Suppressor macrophage treated with lipopolysaccharide for 1 hour (primary cell): ENCODE measurements at regions not wholly inside any gene's neighbourhood (a gene's known extent, or its start where the extent isn't known, plus 50 kb on each side); places are given as distances from the start of the nearest gene placed in this dataset.
"Not testable (repeated sequence)": the region's sequence is repeated elsewhere in the genome, so short reads cannot be mapped to it uniquely, and the experiment has no call there.

ENCODE experiments used
- DNase-seq, 3 donors: peaks; one replicate each; pipeline ENCODE4 v3.0.0-alpha.2; 2020 to 2022

DNA sequence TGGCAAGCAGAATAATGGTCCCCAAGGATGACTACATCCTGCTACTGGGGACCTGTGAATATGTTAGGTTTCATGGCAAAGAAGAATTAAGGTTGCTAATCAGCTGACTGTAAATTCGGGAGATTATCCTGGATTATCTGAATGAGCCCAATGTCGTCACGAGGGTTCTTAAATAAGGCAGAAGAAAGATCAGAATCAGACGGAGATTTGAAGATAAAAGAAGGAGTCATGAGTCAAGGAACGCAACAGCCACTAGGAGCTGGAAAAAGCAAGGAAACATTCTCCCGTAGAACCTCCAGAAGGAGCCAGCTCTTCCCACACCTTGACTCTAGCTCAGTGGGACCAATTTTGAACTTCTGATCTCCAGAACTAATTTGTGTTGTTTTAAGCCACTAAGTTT, 82.9 kb upstream of the APBB1IP start:
- no peak for DNase-seq

DNA sequence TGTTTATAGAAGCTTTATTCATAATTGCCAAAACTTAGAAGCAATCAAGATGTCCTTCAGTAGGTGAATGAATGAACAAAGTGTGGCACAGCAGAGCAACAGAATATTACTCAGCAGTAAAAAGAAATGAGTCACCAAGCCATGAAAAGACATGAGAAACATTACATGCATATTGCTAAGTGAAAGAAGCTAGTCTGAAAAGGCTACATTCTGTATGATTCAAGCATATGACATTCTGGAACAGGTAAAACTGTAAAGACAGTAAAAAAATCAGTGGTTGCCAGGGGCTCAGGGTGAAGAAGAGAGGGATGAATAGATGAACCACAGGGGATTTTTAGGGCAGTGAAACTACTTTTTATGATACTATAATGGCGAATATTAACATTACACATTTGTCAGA, 80.9 kb upstream of the APBB1IP start:
- DNase-seq, result peak in 2 of 3 donors; percentile 31 to 44

DNA sequence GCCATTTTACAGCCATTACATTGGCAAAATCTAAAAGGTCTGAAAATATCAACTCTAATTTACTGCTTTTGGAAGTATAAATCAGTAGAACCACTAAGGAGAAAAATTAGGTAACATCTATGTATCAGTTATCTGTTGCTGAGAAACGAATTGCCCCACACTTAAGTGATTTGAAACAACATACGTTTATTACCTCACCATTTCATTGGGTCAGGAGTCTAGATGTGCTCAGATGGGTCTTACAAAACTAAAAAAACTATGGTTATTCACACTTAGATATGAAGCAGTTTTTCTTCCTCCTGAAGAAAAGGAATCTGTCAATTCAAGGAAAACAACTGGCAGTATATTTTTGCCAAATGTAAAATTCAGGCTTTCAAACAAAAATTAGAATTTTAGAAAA, 80.1 kb upstream of the APBB1IP start:
- DNase-seq, result peak in 1 of 3 donors; percentile 16

DNA sequence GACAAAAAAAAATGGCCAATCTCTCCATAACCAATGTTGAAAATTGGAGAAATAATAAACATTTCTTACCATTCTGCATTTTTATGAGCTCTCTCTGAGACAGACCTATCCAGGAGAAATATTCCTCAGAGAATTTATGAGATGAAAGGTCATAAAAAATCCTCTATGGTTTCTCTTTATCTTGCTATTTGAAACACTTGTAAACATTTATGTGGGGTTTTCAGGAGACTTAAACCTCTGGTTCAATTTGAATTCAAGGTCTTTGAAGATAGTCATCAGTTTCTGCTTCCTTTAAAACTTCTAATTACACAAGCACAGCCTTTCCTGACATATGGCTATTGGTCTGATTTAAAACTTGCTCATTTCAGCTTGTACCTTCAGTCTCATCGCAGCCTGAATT, 78.5 kb upstream of the APBB1IP start:
- peak in 2 of 3 donors; percentile 12 to 24 for DNase-seq

DNA sequence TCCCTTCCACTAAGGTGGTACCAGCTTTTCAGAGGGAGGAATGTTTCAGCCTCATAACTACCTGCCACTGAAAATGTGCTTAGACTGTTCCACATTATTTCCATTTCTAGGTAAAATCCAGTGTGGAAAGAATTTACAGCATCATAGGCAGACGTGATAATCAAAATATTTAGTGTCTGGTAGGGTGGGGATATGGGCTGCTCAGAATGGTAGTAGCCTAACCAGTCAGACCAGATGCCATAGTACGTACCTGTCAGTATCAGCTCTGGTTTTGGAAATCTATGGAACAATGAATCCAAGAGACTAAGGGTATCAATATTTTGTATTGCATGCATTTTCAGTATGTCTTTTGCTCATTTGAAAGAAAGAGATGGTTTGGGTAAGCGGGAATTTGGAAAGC, 76.8 kb upstream of the APBB1IP start:
- DNase-seq, result no peak

DNA sequence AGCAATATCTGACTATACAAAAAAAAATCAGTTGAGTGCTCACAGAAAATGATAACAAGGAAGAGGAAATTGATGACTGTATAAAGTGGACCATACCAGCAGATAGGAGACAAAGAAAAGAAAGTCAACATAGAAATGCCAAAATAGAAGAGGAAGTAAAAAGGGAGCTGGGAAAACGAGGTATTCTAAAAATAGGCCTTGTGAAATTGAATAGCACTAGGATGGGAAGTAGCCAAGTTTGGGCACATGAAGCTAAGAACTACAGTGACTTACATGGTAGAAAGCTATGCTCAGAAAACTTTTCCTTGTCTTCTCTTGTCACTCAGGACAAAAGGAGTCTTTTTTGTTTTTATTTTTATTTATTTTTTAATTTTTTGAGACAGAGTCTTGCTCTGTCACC, 76.2 kb upstream of the APBB1IP start:
- DNase-seq, result peak; percentile 37 to 64 (median 57)

DNA sequence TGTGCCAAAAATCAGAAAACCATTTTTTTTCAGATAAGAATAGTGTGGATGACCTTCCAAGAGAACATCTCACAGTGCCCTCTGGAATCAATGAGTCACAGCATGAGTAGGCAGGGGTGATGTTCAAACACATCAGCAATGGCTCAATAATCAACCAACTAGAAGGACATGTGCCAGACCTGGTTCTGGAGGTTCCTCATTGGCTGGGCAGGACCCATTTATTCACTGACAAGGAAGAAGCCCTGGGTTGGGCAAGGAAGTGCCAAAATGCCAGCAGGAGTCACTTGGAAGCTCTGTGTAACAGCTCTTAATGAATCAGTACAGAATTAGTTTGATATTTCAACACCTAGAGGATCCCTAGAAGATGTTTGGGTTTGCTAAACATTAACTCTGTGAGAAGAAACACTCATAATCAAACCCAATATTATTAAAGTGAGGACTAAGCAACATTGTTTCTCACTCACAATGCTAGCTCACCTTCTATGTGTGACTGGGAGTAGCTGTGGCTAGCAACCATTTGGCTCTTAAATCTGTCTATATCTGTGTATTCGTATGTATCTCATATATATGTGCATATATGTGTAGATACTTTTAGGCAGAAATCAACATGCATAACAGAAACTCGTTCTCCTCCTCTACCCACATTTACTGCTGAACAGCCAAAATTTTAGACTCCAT, 72.3 kb upstream of the APBB1IP start:
- peak; percentile 74 to 90 (median 89) for DNase-seq

DNA sequence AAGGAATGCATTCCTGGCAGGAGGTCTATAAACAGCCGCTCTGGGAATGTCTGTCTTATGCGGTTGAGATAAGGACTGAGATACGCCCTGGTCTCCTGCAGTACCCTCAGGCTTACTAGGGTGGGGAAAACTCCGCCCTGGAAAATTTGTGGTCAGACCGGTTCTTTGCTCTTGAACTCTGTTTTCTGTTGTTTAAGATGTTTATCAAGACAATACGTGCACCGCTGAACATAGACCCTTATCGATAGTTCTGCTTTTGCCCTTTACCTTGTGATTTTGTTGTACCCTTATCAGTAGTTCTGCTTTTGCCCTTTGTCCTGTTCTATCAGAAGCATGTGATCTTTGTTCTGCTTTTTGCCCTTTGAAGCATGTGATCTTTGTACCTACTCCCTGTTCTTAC, 71.1 kb upstream of the APBB1IP start:
- DNase-seq, result not testable (repeated sequence)

DNA sequence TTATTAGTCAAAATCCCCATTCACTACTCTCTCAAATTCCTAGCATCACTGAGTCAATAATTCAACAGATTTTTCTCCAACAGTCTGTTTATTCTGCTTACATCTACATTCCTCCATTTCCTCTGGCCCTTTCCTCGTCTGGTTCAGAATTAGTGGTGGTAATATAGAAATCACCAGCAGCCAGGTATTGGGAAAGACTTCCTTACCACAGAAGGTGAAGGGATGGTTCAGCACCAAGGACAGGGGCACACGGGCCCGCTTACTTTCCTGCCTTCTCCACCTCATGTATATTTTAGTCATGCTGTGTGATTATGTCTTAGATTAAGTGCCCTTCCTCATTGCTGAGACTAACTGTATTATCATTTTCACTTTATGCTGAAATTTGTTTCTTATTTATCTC, 70.4 kb upstream of the APBB1IP start:
- DNase-seq, result peak; percentile 44 to 62 (median 55)

DNA sequence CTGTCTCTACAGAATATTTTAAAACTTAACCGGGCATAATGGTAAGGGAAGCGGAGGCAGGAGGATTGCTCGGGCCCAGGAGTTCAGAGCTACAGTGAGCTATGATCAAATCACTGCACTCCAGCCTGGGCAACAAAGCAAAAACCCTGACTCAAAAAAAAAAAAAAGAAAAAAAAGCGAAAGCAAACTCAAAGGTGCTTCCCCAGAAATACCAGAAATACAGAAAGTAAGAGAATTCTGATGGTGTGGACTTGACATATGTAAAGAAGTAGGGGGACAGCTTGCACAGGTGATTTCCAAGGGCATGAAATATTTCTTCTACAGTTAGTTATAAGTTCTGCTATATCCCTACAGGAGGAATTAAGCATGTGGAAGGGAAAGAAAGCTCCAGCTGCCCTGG, 69.7 kb upstream of the APBB1IP start:
- DNase-seq, result no peak

DNA sequence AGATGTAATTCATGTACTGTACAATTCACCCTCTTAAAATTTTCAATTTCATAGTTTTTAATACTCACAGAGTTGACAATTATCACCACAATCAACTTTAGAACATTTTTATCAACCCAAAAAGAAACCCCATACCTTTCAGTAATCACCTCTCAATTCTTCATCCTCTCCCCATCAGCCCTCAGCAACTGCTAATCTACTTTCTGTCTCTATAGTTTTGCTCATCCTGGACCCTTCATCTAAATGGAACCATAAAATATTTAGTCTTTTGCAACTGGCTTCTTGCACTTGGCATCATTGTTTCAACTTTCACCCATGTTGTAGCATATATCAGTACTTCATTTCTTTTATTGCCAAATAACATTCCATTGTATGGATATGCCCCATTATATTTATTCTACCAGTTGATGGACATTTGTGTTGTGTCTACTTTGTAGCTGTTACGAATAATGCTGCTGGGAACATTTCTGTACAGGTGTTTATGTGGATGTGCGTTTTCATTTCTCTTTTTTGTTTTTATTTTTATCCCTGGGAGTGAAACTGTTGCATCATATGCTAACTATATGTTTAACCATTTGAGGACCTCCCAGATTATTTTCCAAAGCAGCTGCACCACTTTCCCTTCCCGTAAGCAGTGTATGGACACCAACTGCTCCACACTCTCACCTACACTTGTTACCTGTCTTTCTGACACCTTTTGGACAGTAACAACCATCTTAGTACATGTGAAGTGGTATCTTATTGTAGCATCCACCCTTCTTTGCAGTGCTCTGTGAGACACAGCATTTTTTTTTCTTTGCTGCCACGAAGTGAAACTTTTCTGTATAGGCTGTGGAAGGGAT, 65.4 kb upstream of the APBB1IP start:
- DNase-seq, result no peak

DNA sequence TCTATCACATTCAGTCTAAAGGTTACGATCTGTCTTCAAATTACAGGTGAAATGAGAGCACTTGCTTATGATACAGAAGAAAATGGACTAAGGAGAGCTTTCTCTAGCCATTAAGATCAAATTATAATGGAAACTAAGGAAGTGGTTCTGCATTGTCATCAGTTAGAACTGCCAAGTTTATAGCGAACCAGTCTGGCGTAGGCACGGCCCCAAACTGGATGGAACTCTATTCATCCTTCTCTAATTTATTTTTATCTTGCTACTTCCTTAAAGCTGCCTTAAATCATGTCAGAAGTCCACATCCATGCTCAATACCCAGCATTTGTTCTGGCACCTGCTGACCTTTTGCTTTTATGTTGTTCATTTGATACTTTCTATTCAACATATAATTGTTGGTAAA, 63.7 kb upstream of the APBB1IP start:
- DNase-seq, result peak; percentile 39 to 52 (median 50)

DNA sequence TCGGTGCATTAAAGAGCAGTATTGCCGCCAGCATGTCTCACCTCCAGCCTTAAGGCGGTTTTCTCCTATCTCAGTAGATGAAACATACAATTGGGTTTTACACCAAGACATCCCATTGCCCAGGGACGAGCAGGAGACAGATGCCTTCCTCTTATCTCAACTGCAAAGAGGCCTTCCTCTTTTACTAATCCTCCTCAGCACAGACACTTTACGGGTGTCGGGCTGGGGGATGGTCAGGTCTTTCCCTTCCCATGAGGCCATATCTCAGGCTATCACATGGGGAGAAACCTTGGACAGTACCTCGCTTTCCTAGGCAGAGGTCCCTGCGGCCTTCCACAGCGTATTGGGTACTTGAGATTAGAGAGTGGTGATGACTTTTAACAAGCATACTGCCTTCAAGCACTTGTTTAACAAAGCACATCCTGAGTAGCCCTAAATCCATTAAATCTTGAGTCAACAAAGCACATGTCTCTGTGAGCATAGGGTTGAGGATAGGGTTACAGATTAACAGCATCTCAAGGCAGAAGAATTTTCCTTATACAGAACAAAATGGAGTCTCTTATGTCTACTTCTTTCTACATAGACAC, 60.8 kb upstream of the APBB1IP start:
- not testable (repeated sequence) for DNase-seq

DNA sequence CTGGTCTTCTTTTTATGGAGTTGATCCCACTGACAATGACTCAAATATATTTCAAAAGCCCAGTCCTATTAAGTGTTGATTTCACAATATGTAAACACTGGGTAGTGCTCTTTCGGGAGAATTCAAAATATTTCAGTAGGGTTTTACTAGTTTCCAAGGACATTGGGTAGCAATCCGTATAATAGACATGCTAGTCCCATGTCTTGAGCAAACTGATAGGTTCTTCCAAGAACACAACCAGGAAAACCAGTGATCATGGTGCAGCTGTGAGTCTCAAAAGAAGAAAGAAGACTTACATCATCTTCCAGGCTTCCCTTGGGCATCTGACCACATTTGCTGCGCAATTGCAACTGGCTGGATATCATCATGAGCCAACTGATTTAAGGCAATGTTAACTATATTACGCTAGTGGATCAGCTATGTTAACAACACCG, 59.3 kb upstream of the APBB1IP start:
- DNase-seq, result peak; percentile 64 to 81 (median 79)

DNA sequence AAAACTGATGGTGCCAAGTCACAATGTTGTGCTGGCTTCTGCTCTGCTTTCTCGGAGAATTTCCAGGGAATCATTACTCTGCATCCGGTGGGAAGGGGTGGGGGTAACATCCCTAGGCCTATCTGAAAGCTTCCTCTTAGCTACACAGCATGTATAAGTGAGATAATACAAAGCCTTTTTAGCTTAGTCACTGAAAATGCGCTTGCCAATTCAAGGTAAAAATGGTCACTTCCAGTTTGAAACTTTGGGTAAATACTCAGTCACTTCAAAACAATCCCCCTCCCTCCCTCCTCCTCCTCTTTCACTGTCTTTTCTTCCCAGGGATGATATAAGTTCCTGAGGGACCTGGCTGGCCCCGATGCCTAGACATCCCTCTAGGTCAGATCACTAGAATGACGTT, 57.3 kb upstream of the APBB1IP start:
- peak in 1 of 3 donors; percentile 27 for DNase-seq

DNA sequence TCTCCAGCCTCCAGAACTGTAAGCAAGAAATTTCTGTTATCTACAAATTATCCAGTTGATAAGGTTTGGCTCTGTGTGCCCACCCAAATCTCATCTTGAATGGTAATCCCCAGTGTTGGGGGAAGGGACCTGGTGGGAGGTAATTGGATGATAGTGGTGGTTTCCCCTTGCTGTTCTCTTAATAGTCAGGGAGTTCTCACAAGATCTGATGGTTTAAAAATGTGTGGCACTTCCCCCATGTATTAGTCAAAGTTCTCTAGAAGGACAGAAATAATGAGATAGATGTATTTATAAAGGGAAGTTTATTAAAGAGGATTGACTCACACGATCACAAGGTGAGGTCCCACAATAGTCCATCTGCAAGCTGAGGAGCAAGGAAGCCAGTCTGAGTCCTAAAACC, 56.2 kb upstream of the APBB1IP start:
- DNase-seq, result peak; percentile 22 to 40 (median 27)

DNA sequence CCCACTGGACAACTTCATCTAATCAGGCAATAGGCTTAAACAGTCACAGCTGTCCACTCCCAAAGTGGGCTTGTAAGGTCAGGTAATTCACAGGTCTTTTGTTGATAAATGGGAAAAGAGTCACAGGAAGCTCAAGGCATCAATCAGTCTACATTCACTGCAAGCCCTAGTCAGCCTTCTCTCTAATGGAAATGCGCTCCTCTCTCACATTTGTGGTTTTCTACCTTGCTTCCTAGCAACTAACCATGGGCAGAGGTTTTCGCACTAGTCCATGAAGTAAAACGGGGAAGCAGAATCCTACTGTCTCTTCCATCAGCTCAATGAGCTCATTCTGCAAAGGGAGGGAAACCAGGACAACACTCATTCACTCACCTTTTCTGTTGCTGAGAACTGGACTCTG, 53.5 kb upstream of the APBB1IP start:
- no peak for DNase-seq

DNA sequence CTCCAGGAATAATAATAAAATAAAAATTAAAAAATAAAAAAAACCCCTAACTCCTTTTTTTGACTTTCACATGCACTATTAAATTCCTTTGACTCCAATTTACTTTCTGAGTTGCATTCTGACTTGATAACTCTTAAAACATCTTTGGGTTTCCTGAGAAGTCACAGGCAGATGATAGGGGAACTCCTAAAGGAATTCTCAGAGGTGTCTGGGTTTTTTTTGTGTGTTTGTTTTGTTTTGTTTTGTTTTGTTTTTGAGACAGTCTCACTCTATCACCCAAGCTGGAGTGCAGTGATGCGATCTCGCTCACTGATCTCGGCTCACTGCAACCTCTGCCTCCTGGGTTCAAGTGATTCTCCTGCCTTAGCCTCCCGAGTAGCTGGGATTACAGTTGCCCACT, 52.7 kb upstream of the APBB1IP start:
- DNase-seq, result peak in 1 of 3 donors; percentile 30

DNA sequence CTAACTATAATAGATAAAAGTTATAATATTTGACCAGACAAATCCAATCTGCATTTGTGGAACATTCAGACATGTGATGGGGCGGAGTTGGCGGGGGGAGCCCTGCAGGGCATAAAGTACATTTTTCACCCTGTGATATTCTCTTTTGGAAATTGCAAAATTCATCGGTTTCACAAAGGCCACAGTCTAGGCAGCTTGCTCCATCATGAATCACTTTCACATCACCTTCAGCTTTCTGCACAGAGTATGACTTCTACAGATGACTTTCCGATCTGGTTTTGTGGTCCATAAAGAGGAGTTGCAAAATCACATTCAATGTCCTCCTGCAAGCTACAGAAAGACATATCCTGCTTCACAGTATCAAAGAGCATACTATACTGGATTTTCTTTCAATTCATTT, 51.4 kb upstream of the APBB1IP start:
- DNase-seq, result peak; percentile 64 to 79 (median 65)
